NB4 (cell line): ENCODE measurements at regions not wholly inside any gene's neighbourhood (a gene's known extent, or its start where the extent isn't known, plus 50 kb on each side); places are given as distances from the start of the nearest gene placed in this dataset.
"Not testable (repeated sequence)": the region's sequence is repeated elsewhere in the genome, so short reads cannot be mapped to it uniquely, and the experiment has no call there.

Experiments
- TF ChIP-seq, protein P1 (sequence below): IDR thresholded peaks from one replicate; pipeline ENCODE4 v1.5.1; 2012; ENCODE audit warnings: low read depth, low read length
- TF ChIP-seq, protein P2 (sequence below): IDR thresholded peaks from 2 replicates; pipeline ENCODE4 v1.6.1; 2011; ENCODE audit warnings: low read depth, low read length

DNA sequence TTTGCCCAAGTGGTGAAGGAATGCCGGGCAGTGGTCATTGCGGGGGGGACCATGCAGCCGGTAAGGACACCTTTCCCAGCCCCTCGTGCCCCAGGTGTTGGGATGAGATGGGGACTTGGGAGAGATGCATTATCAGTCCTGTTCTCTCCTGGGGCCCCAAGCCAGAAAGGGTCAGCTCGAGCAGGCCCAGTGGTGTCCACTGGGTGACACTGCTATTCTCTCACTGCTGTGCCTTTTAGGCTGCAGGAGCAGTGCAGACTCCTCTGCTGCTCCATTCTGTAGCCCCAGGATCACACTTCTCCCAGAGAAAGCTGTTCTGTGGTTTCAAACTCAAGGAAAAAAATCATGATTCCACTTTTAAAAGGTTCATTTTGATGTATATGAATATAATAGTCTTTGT, 99.1 kb upstream of the PZP start:
- TF ChIP-seq, protein P1, sequence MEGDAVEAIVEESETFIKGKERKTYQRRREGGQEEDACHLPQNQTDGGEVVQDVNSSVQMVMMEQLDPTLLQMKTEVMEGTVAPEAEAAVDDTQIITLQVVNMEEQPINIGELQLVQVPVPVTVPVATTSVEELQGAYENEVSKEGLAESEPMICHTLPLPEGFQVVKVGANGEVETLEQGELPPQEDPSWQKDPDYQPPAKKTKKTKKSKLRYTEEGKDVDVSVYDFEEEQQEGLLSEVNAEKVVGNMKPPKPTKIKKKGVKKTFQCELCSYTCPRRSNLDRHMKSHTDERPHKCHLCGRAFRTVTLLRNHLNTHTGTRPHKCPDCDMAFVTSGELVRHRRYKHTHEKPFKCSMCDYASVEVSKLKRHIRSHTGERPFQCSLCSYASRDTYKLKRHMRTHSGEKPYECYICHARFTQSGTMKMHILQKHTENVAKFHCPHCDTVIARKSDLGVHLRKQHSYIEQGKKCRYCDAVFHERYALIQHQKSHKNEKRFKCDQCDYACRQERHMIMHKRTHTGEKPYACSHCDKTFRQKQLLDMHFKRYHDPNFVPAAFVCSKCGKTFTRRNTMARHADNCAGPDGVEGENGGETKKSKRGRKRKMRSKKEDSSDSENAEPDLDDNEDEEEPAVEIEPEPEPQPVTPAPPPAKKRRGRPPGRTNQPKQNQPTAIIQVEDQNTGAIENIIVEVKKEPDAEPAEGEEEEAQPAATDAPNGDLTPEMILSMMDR = not testable (repeated sequence)
- TF ChIP-seq, protein P2, sequence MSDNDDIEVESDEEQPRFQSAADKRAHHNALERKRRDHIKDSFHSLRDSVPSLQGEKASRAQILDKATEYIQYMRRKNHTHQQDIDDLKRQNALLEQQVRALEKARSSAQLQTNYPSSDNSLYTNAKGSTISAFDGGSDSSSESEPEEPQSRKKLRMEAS = not testable (repeated sequence)
